Heart left ventricle (tissue), 16 donors: ENCODE measurements at regions not wholly inside any gene's neighbourhood (a gene's known extent, or its start where the extent isn't known, plus 50 kb on each side); places are given as distances from the start of the nearest gene placed in this dataset.

Experiments
- ATAC-seq, 4 donors: fragments of 200-7000 bp; cut with Tn5 transposase; one replicate each; pipeline ENCODE4 v1.9.1; 2020 to 2022; ENCODE audit warnings: moderate library complexity in 4 of 4, mild to moderate bottlenecking in 3 of 4, moderate number of reproducible peaks in 1 of 4
- DNase-seq, 5 donors: peaks; one replicate each; pipeline ENCODE4 v3.0.0-alpha.2; 2020
- H3K27ac ChIP-seq, 12 donors: fragments of 200-600 bp; sonication (generic) in 4 of 12; one replicate each; pipeline versions ENCODE4 v1.5.0 to v1.8.0; 2016 to 2022; ENCODE audit warnings: mild to moderate bottlenecking in 2 of 12
- H3K27me3 ChIP-seq, 9 donors: fragments of 200-600 bp; sonication (generic) in 2 of 9; one replicate each; pipeline versions ENCODE4 v1.5.1 to v1.8.0; 2016 to 2022; ENCODE audit warnings: mild to moderate bottlenecking in 3 of 9
- H3K36me3 ChIP-seq, 9 donors: fragments of 200-600 bp; sonication (generic) in 2 of 9; one replicate each; pipeline versions ENCODE4 v1.5.0 to v1.8.0; 2018 to 2022; ENCODE audit warnings: mild to moderate bottlenecking in 2 of 9
- H3K4me1 ChIP-seq, 12 donors: fragments of 200-600 bp; sonication (generic) in 4 of 12; one replicate each; pipeline versions ENCODE4 v1.5.0 to v1.8.0; 2016 to 2022; ENCODE audit warnings: mild to moderate bottlenecking in 3 of 12
- H3K4me3 ChIP-seq, 12 donors: fragments of 200-600 bp; sonication (generic) in 4 of 12; one replicate each; pipeline versions ENCODE4 v1.5.0 to v1.8.0; 2017 to 2022; ENCODE audit warnings: mild to moderate bottlenecking in 9 of 12, moderate library complexity in 4 of 12
- H3K9me3 ChIP-seq, 12 donors: fragments of 200-600 bp; sonication (generic) in 4 of 12; one replicate each; pipeline versions ENCODE4 v1.5.0 to v1.8.0; 2016 to 2022; ENCODE audit warnings: mild to moderate bottlenecking in 1 of 12
- POLR2A ChIP-seq, 2 donors: fragments of 450-650 bp; IDR thresholded peaks; one replicate each; pipeline ENCODE4 v1.6.1; 2017; ENCODE audit warnings: antibody characterized with exemption in 2 of 2, mild to moderate bottlenecking in 2 of 2, moderate library complexity in 2 of 2
- WGBS, 4 donors: extraction: QIAGEN DNeasy Blood & Tissue Kit in 2 of 4; methylation state at CpG; one replicate each; pipeline versions ENCODE4 v1.1.5 to v1.1.7; 2013 to 2018; 5-methylcytosine and 5-hydroxymethylcytosine counted together
- intact Hi-C, 10 donors: fragments of 100-400 bp; cut with DNase I; formaldehyde crosslinking; loops; one replicate each; pipeline versions ENCODE4 v1.11.1 to v1.14.2; 2022
- TF ChIP-seq, protein P1 (sequence below), 12 donors: fragments of 200-600 bp; sonication (generic) in 4 of 12; IDR thresholded peaks; one replicate each; pipeline versions ENCODE4 v1.5.0 to v1.8.0; 2018 to 2022; ENCODE audit warnings: antibody characterized with exemption in 12 of 12, mild to moderate bottlenecking in 5 of 12
- donor health status: ischemic (EF 13 %, LVEDD 7.1; RV severe dilation, severe dysfunction).
- donor health status: healthy with polysubstance abuse.
- donor health status: DM: no; HTN: yes; CAD: no.
- donor health status: DM: no; HTN: no; CAD: no.
- donor health status: ischemic (EF 25% LVEDD 6.9; RV normal size, moderate dysfunction).
- donor health status: ischemic (EF 25% LVEDD 5.7; RV mildly dilated, moderate dysfunction).
- donor health status: healthy.
- donor health status: DM: yes; HTN: yes; CAD: no.
- donor health status: ischemic (EF 35%, LVEDD 5.7; RV mildly dilated, moderate dysfunction).
- donor health status: nonischemic (EF 11% LVEDD 7.7; RV severe dilation, severe dysfunction).
- donor health status: DM: yes; HTN: yes; CAD: no.
- donor health status: PGD.
- donor health status: ischemic (EF 29% LVEDD 5.4; RV normal size, mild dysfunction).
- donor health status: nonischemic (EF 23%, LVEDD 6.1; RV moderate dilation, normal function).

DNA sequence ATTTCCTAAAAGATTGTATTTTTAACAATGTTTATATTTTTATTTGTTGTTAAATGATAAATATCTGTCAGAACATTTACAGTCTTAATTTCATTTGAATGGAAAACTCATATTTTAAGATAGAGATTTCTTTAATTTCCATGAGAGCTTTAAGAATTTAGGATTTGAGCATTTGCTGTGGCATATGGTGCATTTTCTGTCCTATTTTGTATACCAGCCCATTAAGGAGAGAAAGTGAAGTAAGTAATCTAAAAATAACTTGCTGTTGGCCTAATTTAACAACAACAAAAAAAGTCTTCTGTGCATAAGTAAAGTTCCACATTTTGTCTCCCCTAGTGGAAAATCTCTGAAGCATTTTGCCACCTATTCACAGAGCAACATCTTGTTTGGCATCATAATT lies 190.9 kb upstream of the PPP1R3A start:
- no peak overlapping the region for H3K27ac ChIP-seq
- no peak for ATAC-seq
- no peaks in the 10 kb centered on the region for H3K9me3 ChIP-seq
- DNase-seq = no peak
- no peaks in the 10 kb centered on the region for H3K36me3 ChIP-seq
- H3K27me3 ChIP-seq = peaks cover 0 to 3% (median 0%) of the 10 kb centered on the region in 9 donors
- H3K4me3 ChIP-seq = no peak overlapping the region
- intact Hi-C loops = no loop called here
- H3K4me1 ChIP-seq = peaks cover 0 to 7% (median 1%) of the 10 kb centered on the region in 12 donors
- no peak for TF ChIP-seq POLR2A (IDR thresholded peaks at IDR 0.05)
- TF ChIP-seq, protein P1, sequence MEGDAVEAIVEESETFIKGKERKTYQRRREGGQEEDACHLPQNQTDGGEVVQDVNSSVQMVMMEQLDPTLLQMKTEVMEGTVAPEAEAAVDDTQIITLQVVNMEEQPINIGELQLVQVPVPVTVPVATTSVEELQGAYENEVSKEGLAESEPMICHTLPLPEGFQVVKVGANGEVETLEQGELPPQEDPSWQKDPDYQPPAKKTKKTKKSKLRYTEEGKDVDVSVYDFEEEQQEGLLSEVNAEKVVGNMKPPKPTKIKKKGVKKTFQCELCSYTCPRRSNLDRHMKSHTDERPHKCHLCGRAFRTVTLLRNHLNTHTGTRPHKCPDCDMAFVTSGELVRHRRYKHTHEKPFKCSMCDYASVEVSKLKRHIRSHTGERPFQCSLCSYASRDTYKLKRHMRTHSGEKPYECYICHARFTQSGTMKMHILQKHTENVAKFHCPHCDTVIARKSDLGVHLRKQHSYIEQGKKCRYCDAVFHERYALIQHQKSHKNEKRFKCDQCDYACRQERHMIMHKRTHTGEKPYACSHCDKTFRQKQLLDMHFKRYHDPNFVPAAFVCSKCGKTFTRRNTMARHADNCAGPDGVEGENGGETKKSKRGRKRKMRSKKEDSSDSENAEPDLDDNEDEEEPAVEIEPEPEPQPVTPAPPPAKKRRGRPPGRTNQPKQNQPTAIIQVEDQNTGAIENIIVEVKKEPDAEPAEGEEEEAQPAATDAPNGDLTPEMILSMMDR (IDR thresholded peaks at IDR 0.05) = no peak

DNA sequence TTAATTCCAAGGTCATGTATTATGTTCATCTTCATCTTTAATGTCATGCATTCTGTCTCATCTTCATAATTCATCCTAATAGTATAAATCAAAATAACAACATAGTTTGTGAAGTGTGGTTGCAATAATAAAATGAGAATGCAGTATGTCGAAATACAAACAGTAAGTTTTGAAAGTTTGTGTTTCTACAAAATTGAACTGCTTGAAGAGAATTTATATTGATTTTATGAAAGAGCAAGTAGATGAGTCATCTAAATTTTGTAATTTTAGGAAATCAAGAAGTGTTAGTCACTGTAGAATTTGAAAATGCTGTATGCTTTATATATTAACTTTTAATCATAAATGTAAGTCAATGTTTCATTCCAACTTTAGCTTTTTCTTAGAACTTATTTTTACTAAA lies 190.5 kb upstream of the PPP1R3A start:
- no peak overlapping the region for H3K27ac ChIP-seq
- TF ChIP-seq POLR2A (IDR thresholded peaks at IDR 0.05) = no peak
- TF ChIP-seq, protein P1 (IDR thresholded peaks at IDR 0.05) = no peak
- intact Hi-C loops = no loop called here
- H3K27me3 ChIP-seq = peaks cover 0 to 3% (median 0%) of the 10 kb centered on the region in 9 donors
- 89 to 91% (median 90%) methylated on average over 1 of the region's 1 CpG for WGBS, 4 donors
- H3K4me1 ChIP-seq = peaks cover 0 to 7% (median 1%) of the 10 kb centered on the region in 12 donors
- H3K9me3 ChIP-seq = no peaks in the 10 kb centered on the region
- H3K36me3 ChIP-seq = no peaks in the 10 kb centered on the region
- DNase-seq (no peak), ATAC-seq (no peak)
- no peak overlapping the region for H3K4me3 ChIP-seq

DNA sequence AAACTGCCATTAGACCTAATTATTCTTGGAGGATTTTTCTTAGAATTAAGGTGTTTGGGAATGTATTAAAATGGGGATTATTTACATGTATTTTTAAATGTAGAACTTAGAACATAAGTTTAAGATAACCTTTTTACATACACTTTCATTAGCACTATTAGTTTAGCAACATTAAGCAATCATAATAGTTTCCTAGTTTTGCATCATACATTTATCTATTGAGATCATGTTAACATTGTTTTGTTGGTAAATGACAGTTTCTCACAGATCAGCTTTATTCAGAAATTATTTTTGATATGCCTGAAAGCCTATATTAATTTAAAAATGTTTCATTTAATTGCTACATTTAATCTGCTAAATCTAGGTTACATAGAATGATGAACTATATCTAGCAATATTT lies 189.7 kb upstream of the PPP1R3A start:
- TF ChIP-seq, protein P1 (IDR thresholded peaks at IDR 0.05) = no peak
- no peak for TF ChIP-seq POLR2A (IDR thresholded peaks at IDR 0.05)
- no peak for ATAC-seq
- H3K4me1 ChIP-seq = peaks cover 0 to 13% (median 1%) of the 10 kb centered on the region in 12 donors
- no peak overlapping the region for H3K27ac ChIP-seq
- H3K27me3 ChIP-seq = peaks cover 0 to 3% (median 0%) of the 10 kb centered on the region in 9 donors
- DNase-seq = no peak
- no peaks in the 10 kb centered on the region for H3K9me3 ChIP-seq
- H3K4me3 ChIP-seq = no peak overlapping the region
- no peaks in the 10 kb centered on the region for H3K36me3 ChIP-seq
- intact Hi-C loops = no loop called here

DNA sequence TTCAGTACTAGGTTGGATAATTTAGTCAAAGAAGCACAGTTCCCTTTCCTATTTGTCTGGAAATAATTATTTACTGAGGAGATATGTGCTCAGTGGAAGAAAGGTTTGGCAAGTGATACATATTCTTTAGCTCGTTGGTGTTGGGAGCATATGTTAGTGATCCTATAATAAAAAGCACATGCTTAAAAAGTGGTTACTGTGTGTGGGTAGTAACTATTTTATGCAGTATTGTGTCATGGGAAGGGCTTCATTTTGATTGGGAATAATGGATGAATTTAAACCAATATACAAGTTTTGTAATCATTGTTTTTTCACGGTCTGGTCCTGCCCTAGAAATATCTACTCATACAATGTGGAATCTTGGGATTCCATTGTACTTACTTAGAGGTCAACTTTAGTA lies 188.7 kb upstream of the PPP1R3A start:
- no peak overlapping the region for H3K27ac ChIP-seq
- TF ChIP-seq, protein P1 (IDR thresholded peaks at IDR 0.05) = no peak
- no peak for TF ChIP-seq POLR2A (IDR thresholded peaks at IDR 0.05)
- H3K4me1 ChIP-seq = peaks cover 0 to 13% (median 1%) of the 10 kb centered on the region in 12 donors
- DNase-seq = no peak
- WGBS, 4 donors = 62 to 75% (median 65%) methylated on average over 2 of the region's 2 CpGs
- H3K36me3 ChIP-seq = no peaks in the 10 kb centered on the region
- peaks cover 0 to 3% (median 0%) of the 10 kb centered on the region in 9 donors for H3K27me3 ChIP-seq
- no peaks in the 10 kb centered on the region for H3K9me3 ChIP-seq
- H3K4me3 ChIP-seq = no peak overlapping the region
- no peak for ATAC-seq
- intact Hi-C loops = no loop called here
